ENCODE measurements at regions not wholly inside any gene's neighbourhood (a gene's known extent, or its start where the extent isn't known, plus 50 kb on each side); places are given as distances from the start of the nearest gene placed in this dataset.

- 60% methylated on average over 2 of the region's 2 CpGs for WGBS
- no peaks in the 10 kb centered on the region for H3K36me3 ChIP-seq
- no peak for DNase-seq (ENCODE audit: low spot score in 2 of 2)
Observed at GRCh38 chr5:26310415-26310814, 728.0 kb downstream of the CDH9 start.

GRCh38 chr5:26295541-26295940, 742.8 kb downstream of the CDH9 start:
- Histone ChIP-seq H3K27ac (no peak overlapping the region), H3K36me3 (no peaks in the 10 kb centered on the region), H3K4me3 (no peak overlapping the region), H3K27me3 (no peaks in the 10 kb centered on the region), H3K4me1 (no peaks in the 10 kb centered on the region), H3K9me3 (no peaks in the 10 kb centered on the region)
- no peak for TF ChIP-seq POLR2A (IDR thresholded peaks at IDR 0.05)
- no peak for TF ChIP-seq CTCF (IDR thresholded peaks at IDR 0.05)
- 83% methylated on average over 1 of the region's 1 CpG for WGBS
- no peak for DNase-seq (ENCODE audit: low spot score in 2 of 2)

More at GRCh38 chr5:26310415-26310814, 728.0 kb downstream of the CDH9 start:
- H3K27ac ChIP-seq: no peak overlapping the region
- no peaks in the 10 kb centered on the region for H3K27me3 ChIP-seq
- H3K9me3 ChIP-seq: no peaks in the 10 kb centered on the region
- TF ChIP-seq EP300 (IDR thresholded peaks at IDR 0.05): no peak
- no peak for TF ChIP-seq POLR2AphosphoS5 (IDR thresholded peaks at IDR 0.05)
- TF ChIP-seq POLR2A (IDR thresholded peaks at IDR 0.05): no peak
- TF ChIP-seq CTCF (IDR thresholded peaks at IDR 0.05): no peak
- H3K4me1 ChIP-seq: no peaks in the 10 kb centered on the region
- H3K4me3 ChIP-seq: no peak overlapping the region

GRCh38 chr5:26282190-26282589, 756.2 kb downstream of the CDH9 start:
- Histone ChIP-seq H3K4me3 (no peak overlapping the region), H3K27ac (no peak overlapping the region), H3K36me3 (no peaks in the 10 kb centered on the region), H3K9me3 (no peaks in the 10 kb centered on the region), H3K4me1 (no peaks in the 10 kb centered on the region), H3K27me3 (no peaks in the 10 kb centered on the region)
- DNase-seq (ENCODE audit: low spot score in 2 of 2): no peak
- WGBS: 93% methylated on average over 1 of the region's 1 CpG
- TF ChIP-seq POLR2AphosphoS5 (IDR thresholded peaks at IDR 0.05): no peak
- TF ChIP-seq EP300 (IDR thresholded peaks at IDR 0.05): no peak
- TF ChIP-seq CTCF (IDR thresholded peaks at IDR 0.05): no peak
- TF ChIP-seq POLR2A (IDR thresholded peaks at IDR 0.05): no peak

GRCh38 chr5:26278078-26278477, 760.3 kb downstream of the CDH9 start:
- no peak for DNase-seq (ENCODE audit: low spot score in 2 of 2)
- TF ChIP-seq POLR2A (IDR thresholded peaks at IDR 0.05) (no peak), POLR2AphosphoS5 (IDR thresholded peaks at IDR 0.05) (no peak), CTCF (IDR thresholded peaks at IDR 0.05) (no peak), EP300 (IDR thresholded peaks at IDR 0.05) (no peak)
- Histone ChIP-seq H3K4me3 (no peak overlapping the region), H3K4me1 (no peaks in the 10 kb centered on the region), H3K9me3 (no peaks in the 10 kb centered on the region), H3K27ac (no peak overlapping the region), H3K36me3 (no peaks in the 10 kb centered on the region), H3K27me3 (no peaks in the 10 kb centered on the region)
- 62% methylated on average over 2 of the region's 2 CpGs for WGBS

- H3K4me3 ChIP-seq: no peak overlapping the region
- H3K27me3 ChIP-seq: no peaks in the 10 kb centered on the region
- no peak overlapping the region for H3K27ac ChIP-seq
- WGBS: 47% methylated on average over 1 of the region's 1 CpG
- TF ChIP-seq POLR2A (IDR thresholded peaks at IDR 0.05) (no peak), EP300 (IDR thresholded peaks at IDR 0.05) (no peak), POLR2AphosphoS5 (IDR thresholded peaks at IDR 0.05) (no peak), CTCF (IDR thresholded peaks at IDR 0.05) (no peak)
- DNase-seq (ENCODE audit: low spot score in 2 of 2): no peak
- no peaks in the 10 kb centered on the region for H3K9me3 ChIP-seq
- H3K4me1 ChIP-seq: no peaks in the 10 kb centered on the region
- no peaks in the 10 kb centered on the region for H3K36me3 ChIP-seq
Observed at GRCh38 chr5:26259081-26259480, 779.3 kb downstream of the CDH9 start.

Measured in suprapubic skin (tissue), 4 donors.